Kasumi-1 (cell line): ENCODE measurements at regions not wholly inside any gene's neighbourhood (a gene's known extent, or its start where the extent isn't known, plus 50 kb on each side); places are given as distances from the start of the nearest gene placed in this dataset.
A peak's percentile ranks its signal among the peaks of the same experiment; 100 is the strongest.

ENCODE experiments used
- DNase-seq, 2 experiments: peaks; one replicate each; lab custom pipeline; 2025; lab: John Stamatoyannopoulos, UW

- DNase-seq, result no peak
Observed at GRCh38 chr12:47410383-47410782, 295.4 kb downstream of the RPAP3 start.

GRCh38 chr12:47409310-47409987 is 296.4 kb downstream of the RPAP3 start:
- no peak for DNase-seq

- peak in 1 of 2 experiments; percentile 8 for DNase-seq
Observed at GRCh38 chr12:47408171-47408871, 297.5 kb downstream of the RPAP3 start.

GRCh38 chr12:47407463-47408129 is 298.2 kb downstream of the RPAP3 start:
- no peak for DNase-seq

- DNase-seq, result no peak
Observed at GRCh38 chr12:47403681-47404080, 302.1 kb downstream of the RPAP3 start.

- DNase-seq, result peak; percentile 56 to 66
Observed at GRCh38 chr12:47401196-47401595, 304.6 kb downstream of the RPAP3 start.

- DNase-seq, result no peak
Observed at GRCh38 chr12:47400266-47400665, 305.6 kb downstream of the RPAP3 start.

- peak; percentile 20 to 36 for DNase-seq
Observed at GRCh38 chr12:47397664-47398281, 308.1 kb downstream of the RPAP3 start.

GRCh38 chr12:47396902-47397663 is 308.7 kb downstream of the RPAP3 start:
- DNase-seq, result no peak

GRCh38 chr12:47394070-47394469 is 311.8 kb downstream of the RPAP3 start:
- DNase-seq, result no peak

GRCh38 chr12:47393403-47393790 is 312.4 kb downstream of the RPAP3 start:
- no peak for DNase-seq

- no peak for DNase-seq
Observed at GRCh38 chr12:47391566-47391965, 311.8 kb upstream of the AMIGO2 start.

- DNase-seq, result no peak
Observed at GRCh38 chr12:47388712-47389111, 309.0 kb upstream of the AMIGO2 start.

GRCh38 chr12:47387994-47388393 is 308.2 kb upstream of the AMIGO2 start:
- no peak for DNase-seq

GRCh38 chr12:47385653-47386052 is 305.9 kb upstream of the AMIGO2 start:
- DNase-seq, result no peak

- peak in 1 of 2 experiments; percentile 7 for DNase-seq
Observed at GRCh38 chr12:47383942-47384341, 304.2 kb upstream of the AMIGO2 start.

GRCh38 chr12:47382305-47382704 is 302.5 kb upstream of the AMIGO2 start:
- no peak for DNase-seq

GRCh38 chr12:47378907-47379306 is 299.1 kb upstream of the AMIGO2 start:
- DNase-seq, result peak; percentile 48 to 52

GRCh38 chr12:47378222-47378582 is 298.4 kb upstream of the AMIGO2 start:
- DNase-seq, result no peak

GRCh38 chr12:47377414-47378221 is 297.9 kb upstream of the AMIGO2 start:
- no peak for DNase-seq

GRCh38 chr12:47376927-47377326 is 297.2 kb upstream of the AMIGO2 start:
- no peak for DNase-seq
